Lower leg skin (tissue), 4 donors: ENCODE measurements at regions not wholly inside any gene's neighbourhood (a gene's known extent, or its start where the extent isn't known, plus 50 kb on each side); places are given as distances from the start of the nearest gene placed in this dataset.

Experiments
- DNase-seq, 2 donors: peaks; one replicate each; pipeline ENCODE4 v3.0.0-alpha.2; 2019; ENCODE audit warnings: low spot score in 2 of 2
- H3K4me3 ChIP-seq: fragments of 200-600 bp; sonication (generic); 2 replicates; pipeline ENCODE4 v1.5.1; 2017; ENCODE audit warnings: mild to moderate bottlenecking, low read depth; ENCODE audit not compliant: poor library complexity, severe bottlenecking
- POLR2A ChIP-seq, 2 donors: fragments of 450-650 bp; IDR thresholded peaks; one replicate each; pipeline ENCODE4 v1.6.1; 2016 to 2017; ENCODE audit warnings: antibody characterized with exemption in 2 of 2, mild to moderate bottlenecking in 1 of 2, moderate library complexity in 1 of 2
- WGBS, 2 donors: methylation state at CpG; one replicate each; pipeline ENCODE4 v1.1.5; 2018; 5-methylcytosine and 5-hydroxymethylcytosine counted together
- intact Hi-C: fragments of 100-400 bp; cut with DNase I; formaldehyde crosslinking; loops from one replicate; pipeline ENCODE4 v1.15.0; 2023; ENCODE audit warnings: low total_unique reads
- TF ChIP-seq, protein P1 (sequence below), 3 donors: fragments of 450-650 bp; IDR thresholded peaks; one replicate each; pipeline ENCODE4 v1.5.1; 2016; ENCODE audit warnings: antibody characterized with exemption in 3 of 3, mild to moderate bottlenecking in 3 of 3, moderate library complexity in 2 of 3

DNA sequence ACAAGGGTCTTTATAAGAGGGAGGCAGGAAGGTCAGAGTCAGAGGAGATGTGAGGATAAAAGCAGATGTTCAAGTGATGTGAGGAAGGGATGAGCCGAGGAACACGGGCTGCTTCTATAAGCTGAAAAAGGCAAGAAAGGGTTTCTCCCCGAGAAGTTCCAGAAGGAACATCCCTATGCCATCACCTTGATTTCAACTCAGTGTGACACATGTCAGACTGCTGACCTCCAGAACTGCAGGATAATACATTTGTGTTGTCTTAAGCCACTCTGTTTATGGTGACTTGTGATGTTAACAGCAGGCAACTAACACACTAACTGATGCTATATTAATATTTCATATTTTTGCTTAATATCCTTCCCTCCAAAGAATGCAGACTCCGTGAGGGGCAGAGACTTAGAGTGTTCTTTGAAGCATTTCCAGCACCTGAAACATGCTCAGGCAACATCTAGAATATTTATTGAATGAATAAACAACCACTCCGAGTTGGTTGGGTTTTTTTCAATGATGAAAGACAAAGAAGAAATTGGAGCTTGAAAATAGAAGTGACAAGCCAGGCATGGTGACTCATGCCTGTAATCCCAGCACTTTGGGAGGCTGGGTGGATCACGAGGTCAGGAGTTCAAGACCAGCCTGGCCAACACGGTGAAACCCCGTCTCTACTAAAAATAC is 77.6 kb upstream of the ADRA1B start:
- DNase-seq = no peak
- 43 to 50% methylated on average over 8 of the region's 8 CpGs for WGBS, 2 donors
- TF ChIP-seq, protein P1, sequence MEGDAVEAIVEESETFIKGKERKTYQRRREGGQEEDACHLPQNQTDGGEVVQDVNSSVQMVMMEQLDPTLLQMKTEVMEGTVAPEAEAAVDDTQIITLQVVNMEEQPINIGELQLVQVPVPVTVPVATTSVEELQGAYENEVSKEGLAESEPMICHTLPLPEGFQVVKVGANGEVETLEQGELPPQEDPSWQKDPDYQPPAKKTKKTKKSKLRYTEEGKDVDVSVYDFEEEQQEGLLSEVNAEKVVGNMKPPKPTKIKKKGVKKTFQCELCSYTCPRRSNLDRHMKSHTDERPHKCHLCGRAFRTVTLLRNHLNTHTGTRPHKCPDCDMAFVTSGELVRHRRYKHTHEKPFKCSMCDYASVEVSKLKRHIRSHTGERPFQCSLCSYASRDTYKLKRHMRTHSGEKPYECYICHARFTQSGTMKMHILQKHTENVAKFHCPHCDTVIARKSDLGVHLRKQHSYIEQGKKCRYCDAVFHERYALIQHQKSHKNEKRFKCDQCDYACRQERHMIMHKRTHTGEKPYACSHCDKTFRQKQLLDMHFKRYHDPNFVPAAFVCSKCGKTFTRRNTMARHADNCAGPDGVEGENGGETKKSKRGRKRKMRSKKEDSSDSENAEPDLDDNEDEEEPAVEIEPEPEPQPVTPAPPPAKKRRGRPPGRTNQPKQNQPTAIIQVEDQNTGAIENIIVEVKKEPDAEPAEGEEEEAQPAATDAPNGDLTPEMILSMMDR (IDR thresholded peaks at IDR 0.05) = no peak
- no peak for TF ChIP-seq POLR2A (IDR thresholded peaks at IDR 0.05)
- intact Hi-C loops = no loop called here
- H3K4me3 ChIP-seq = no peak overlapping the region

DNA sequence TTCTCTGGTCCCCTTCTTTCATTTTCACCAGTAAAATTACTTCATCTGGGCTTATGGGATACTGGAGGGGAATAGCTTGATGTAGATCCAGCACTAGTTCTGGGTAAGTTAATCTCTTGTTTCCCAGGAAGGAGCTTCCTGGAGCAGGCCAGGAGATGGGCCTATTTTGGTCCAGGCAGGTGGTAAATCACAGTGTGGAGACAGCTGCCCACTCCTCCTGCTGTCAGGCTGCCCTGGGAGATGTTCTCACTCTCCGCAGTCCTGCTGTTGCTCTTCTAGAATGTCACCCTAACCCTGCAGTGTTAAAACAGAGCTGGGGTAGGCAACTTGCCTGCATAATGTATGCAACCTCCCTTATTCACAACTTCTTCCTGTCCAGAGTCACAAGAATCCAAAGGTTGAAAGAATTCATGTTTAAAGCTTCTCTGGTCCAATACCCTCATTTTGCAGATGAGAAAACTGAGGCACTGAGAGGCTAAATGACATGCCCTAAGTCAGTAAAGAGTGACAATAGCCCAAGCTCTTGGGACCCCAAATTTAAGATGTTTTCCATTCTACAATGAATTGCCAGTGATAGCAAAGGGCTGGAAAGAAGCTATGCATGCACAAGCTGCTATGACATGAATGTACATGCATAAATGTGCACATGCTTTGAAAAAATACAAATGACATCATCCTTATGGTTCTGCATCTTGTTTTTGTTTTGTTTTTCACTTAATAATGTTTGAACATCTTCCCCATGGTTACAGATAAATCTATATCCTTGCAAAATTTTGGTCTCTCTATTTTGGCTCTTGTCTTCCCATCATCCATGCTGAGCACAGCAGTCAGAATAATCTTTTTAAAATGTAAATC is 71.8 kb upstream of the ADRA1B start:
- WGBS, 2 donors = 100% methylated on average over 1 of the region's 1 CpG
- intact Hi-C loops = no loop called here
- no peak for DNase-seq
- TF ChIP-seq, protein P1 (IDR thresholded peaks at IDR 0.05) = no peak
- no peak for TF ChIP-seq POLR2A (IDR thresholded peaks at IDR 0.05)
- H3K4me3 ChIP-seq = no peak overlapping the region

DNA sequence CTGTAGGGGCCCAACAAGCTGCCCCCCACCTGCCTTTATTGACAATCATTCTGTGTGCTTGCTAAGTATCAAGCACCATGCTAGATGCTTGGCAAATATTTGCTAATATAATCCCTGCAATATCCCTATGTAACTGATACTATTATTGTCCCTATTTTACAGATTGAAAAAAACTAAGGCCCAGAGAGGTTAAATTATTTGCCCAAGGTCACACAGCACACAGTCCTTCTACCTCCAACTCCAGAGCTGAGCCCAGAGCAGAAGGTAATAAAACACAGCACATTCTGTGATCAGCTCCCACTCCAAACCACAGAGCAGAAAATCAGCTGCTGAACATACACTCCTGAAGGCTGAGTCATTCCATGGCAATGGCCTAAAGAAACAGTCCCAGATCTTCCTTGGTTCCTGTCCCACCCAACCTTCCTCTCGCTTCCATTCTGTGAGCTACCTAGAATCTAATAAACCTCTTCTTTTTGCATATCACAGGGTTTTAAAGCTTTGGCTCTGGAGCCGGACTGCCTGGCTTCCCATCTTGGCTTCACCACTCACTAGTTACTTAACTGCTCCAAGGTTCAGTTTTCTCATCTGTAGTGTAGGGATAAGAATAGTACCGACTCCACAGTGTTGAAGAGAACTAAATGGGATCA is 66.7 kb upstream of the ADRA1B start:
- no peak for DNase-seq
- TF ChIP-seq, protein P1 (IDR thresholded peaks at IDR 0.05) = no peak
- no peak for TF ChIP-seq POLR2A (IDR thresholded peaks at IDR 0.05)
- 64 to 77% methylated on average over 3 of the region's 3 CpGs for WGBS, 2 donors
- no peak overlapping the region for H3K4me3 ChIP-seq
- intact Hi-C loops = no loop called here

DNA sequence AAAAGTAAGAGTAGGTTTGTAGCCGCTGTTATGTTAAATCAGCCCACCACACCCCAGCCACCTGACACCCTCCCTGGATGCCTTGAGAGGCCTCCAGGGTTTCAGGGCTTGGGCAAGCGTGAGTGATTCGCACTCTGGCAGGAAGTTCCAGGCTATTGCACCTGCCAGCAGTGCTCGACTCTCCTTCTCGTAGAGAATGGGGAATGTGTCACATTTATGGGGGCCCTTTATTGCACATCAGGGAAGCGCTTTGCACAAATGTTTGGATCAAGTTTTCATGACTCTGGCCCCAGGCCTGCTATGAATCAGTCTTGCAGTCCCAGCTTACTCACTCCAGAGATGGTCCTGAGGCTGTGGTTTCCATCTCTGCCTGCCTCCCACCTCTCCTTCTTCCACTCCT is 66.1 kb upstream of the ADRA1B start:
- intact Hi-C loops = no loop called here
- 28 to 42% methylated on average over 6 of the region's 6 CpGs for WGBS, 2 donors
- no peak overlapping the region for H3K4me3 ChIP-seq
- peak in 1 of 2 donors; percentile 54 for DNase-seq
- TF ChIP-seq, protein P1 (IDR thresholded peaks at IDR 0.05) = no peak
- no peak for TF ChIP-seq POLR2A (IDR thresholded peaks at IDR 0.05)

DNA sequence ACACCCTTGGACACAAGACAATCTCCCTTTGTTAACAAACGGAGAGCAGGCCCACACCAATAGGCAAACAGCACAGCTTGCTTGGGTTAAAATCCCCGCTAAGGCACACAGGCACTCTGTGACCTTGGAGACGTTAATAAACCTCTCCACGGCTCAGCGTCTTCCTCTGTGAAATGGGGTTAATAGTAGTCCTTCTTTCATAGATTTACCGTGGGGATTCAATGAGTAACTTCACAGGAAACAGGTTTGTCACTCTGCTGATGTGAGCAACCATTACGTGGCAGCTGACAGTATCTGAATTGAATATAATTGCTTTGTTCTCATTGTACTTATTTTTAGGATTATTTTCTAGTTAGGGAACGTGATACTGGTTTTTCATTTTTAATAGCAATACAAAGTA is 65.2 kb upstream of the ADRA1B start:
- no peak for TF ChIP-seq POLR2A (IDR thresholded peaks at IDR 0.05)
- TF ChIP-seq, protein P1 (IDR thresholded peaks at IDR 0.05) = no peak
- DNase-seq = no peak
- no peak overlapping the region for H3K4me3 ChIP-seq
- WGBS, 2 donors = 75 to 78% methylated on average over 8 of the region's 8 CpGs
- intact Hi-C loops = no loop called here
